Activated CD8-positive, alpha-beta memory T cell treated with anti-CD3 and anti-CD28 coated beads for 24 hours (primary cell): ENCODE measurements at regions not wholly inside any gene's neighbourhood (a gene's known extent, or its start where the extent isn't known, plus 50 kb on each side); places are given as distances from the start of the nearest gene placed in this dataset.

Experiments
- DNase-seq: peaks from one replicate; pipeline ENCODE4 v3.0.0-alpha.2; 2020

DNA sequence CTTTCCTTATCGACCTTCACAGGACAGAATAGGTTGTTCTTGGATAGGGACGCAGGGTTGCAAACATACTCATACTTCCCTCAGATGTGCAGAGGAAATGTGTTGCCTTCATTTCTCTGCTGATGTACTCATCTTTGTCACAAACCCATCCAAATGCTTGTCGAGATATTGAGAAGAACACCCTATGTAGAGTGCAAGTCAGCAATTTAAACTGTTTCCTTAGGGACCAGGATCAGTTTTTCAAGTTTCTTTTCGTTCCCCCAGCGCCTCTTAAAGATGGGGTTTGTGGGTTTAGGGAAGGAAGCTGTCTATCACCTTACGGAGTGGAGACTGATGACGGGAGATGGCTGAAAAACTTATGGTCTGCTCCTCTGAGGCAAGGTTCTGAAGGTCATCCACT, 474.2 kb downstream of the EPHA4 start:
- no peak for DNase-seq

DNA sequence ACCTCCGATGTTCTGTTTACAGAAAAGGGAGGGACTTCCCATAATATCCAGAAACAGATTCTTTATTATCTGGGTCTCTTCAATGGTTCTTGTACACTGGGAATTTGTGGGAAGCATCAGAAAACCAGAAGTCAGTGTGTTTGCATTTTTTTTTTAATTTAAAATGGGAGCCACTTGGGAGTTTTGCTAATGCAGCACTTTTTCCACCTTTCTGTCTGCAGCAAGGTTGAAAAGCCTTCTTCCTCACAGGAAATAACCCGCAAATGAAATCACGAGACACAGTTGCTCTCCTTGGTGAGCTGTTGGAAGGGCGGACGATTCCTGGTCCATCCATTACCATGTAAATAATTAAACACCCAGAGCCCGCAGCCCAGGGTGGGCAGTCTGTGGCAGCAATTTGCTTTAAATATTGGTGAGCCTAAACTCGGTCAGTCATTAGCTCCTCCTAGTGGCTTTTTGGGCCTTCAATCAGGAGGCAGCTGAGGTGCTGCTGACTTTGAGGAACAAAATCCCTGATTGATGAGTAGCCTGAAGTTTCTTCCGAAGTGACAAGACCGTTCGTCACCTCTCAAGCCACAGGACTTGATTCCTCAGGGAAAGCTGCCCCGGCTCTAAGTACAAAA, 471.5 kb downstream of the EPHA4 start:
- DNase-seq, result no peak

DNA sequence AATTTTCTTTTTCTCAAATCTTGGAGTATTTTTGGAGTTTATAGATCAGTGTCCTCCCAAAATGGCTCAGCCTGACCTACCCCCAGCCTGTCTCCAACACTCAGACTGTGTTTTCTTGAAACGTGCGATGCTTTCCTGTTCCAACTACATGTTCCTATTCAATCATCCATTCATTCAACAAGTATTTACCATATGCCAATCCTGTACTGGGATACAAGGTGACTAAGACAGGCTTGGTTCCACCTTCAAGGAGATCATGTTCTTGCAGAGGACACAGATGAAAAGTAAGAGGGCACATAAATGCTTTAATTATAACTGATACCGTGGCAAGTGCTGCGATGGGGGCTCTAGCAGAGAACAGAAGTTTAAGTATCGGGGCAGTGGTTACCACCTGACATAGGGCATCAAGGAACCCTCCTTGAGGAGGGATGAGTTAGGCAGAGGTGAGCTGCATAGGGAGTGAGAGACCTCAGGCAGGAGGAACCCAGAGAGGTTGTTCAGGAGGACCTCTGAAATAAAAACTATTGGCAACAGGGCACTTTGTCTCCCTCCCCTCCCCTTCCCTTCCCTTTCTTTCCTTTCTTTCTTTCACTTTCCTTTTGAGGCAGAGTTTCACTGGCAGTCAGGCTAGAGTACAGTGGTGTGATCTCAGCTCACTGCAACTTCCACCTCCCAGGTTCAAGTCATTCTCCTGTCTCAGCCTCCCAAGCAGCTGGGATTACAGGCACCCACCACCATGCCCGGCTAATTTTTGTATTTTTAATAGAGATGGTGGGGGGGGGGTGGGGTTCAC, 469.0 kb downstream of the EPHA4 start:
- no peak for DNase-seq

DNA sequence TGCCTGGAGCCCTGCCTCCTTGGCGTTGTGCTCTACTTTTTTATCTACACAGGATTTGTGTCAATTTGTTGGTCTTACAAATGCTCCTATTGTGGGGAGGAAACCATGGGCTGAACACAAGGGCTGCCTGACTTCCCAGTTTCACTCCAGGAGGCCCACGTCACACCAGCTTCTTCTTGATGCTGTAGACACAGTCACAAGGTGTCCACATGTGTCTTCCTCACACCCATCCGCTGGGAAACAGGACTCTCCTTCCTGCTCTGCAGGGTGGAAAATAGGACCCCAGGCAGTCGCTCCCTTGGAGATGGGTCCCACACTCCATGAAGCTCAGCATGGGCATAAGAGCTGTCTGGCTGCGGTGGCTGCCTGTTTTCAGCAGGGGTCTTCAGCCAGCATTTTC, 468.2 kb downstream of the EPHA4 start:
- DNase-seq, result no peak

DNA sequence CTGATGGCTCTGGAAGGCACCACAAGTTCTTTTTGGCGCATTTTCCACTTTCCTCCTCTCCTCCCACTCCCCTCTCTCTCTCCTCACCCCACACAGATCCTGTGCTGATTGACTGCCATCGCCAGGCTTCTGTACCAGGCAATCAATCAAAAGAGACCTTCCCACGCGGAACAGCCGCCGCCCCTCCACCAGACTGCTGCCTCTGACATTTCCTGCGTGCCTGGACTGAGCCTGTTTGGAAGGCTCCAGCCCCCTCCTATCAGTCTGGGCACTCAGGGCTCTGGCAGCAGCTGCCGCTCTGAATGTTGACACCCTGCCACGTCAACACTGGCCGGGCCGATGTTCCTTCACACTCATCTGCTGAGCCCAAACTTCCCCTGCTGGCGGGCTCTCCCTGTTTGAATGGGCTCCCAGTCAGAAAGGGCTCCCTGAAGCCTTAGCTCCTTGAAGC, 467.7 kb downstream of the EPHA4 start:
- no peak for DNase-seq

DNA sequence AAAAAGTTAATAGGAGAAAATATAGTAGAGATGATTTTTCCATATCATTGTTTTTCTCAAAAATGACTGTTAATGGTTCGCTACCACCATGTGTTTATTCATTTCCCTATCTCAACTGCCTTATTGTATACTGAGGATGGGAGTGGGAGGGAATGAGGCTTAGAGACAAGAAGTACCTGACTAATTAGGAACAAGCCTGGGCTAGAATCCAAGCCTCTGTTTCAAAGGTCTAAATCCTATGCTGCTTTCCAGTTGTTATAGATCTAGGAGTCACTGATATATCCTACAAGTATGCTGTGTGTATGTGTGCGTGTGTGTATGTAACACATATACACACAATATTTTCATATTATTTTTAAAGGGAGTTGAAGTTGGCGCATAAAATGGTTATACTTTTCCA, 465.9 kb downstream of the EPHA4 start:
- no peak for DNase-seq

DNA sequence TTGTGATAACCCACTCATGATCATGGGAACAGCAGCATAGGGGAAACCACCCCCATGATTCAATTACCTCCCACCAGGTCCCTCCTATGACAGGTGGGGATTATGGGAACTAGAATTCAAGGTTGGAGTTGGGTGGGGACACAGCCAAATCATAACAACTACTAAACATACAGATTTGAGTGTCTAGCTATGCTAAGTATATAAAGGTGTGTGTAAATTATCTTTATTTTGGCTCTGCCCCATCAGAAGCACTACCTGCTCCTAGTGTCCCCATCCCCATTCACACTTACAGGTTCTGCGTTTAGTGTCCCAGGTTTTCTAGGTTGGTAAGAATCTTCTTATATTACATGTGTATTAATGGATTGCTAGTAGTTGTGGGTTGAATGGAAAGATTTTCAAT, 464.7 kb downstream of the EPHA4 start:
- no peak for DNase-seq

DNA sequence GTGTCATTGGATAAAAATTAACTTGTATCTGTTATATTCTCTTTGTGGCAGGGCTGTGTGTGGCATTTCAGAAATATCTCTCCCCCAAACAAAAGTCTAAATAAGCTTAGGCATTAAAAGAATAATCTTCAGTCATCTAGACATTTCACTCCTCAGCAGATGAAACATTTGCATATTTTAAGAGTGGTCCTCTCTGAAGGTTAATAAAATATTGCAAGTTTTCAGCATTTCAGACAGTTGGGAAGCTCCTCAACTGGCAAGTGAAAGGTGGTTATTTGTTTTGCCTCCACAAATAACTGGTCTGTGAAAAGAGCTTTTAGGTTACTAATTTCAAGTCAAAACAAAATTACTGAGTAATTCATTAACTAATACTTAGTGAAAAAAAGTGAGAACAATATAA, 462.6 kb downstream of the EPHA4 start:
- DNase-seq, result no peak

DNA sequence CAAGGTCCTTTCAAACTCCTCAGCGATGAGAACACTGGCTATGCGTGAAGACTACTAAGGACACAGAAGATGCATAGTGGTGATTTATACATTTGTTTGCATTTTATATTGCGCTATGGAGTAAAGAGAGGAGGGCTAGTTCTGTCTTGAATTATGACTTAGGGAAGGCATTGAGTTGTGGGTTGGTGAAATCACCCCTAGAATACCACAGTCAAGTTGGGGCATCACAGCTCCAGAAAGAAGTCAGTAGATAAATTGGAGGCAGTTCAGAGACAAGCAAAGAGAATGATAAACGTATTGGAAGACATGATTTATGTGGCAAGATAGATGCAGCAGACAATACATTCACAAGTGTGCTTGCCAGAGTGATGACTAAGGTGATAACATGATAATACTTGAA, 460.4 kb downstream of the EPHA4 start:
- no peak for DNase-seq

DNA sequence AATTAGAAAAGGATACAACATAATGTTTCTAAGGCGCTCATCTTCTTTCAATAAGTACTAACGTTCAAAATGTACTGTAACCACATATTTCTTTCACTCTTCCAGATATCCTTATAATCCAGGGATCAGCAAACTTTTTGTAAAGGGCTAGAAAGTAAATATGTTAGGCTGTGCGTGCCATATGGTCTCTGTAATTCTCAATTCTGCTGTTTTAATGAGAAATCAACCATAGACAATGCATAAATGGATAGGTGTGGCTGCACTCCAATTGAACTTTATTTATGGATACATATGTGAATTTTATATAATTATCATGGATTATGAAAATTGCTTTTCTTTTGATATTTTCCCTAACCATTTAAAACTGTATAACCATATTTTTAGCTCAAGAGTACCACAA, 459.4 kb downstream of the EPHA4 start:
- no peak for DNase-seq

DNA sequence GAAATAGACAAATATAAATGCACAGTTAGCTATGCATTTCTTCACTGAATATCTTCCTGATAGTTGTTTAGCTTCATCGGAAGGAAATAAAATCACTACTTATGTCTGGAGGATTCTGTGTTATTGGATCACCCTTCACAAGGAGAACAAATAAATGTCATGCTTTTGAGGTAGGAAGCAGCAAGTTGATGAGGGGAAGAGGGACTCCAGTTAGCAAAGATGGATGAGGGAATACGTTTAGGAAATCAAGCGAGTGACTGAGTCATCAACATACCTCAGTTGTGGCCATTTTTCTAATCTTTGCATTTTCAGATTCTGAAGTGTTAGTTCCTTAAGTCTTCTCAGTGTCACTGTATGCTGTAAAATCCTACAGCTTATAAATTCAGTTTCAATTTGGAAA, 456.2 kb downstream of the EPHA4 start:
- no peak for DNase-seq

DNA sequence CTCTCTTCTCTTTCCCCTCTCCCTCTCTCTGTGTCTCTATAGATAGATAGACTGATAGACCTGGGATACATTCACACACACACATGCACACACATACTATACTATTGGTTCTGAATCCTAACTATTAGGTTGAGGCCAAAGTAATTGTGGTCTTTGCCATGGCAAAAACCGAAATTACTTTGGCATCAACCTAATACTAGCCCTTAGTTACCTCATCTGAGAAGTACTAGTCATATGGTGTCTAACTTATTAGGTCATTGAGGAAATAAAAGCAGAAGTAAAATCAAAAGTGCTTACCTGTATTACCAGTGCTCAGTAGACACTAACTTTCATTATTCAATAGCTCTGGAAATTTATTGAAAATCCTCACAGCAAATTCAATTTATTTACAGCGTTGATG, 451.5 kb downstream of the EPHA4 start:
- DNase-seq, result no peak

DNA sequence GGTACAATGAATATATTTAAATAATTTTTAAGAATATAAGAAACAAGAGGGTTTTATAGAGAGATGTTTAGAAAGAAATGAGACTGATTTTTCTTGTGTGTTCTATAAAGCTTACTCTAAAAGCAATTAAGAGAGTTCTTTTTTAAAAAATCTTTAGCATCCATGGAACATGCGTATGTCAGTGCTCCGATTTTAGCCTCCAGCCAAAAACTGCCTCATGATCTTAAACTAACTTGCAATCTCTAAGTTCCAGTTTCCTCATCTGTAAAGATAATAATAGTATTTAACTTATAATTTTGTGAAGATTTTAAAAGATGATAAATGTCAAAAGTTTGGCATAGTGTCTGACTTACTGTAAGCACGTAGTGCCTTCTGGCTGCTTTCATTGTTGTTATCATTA, 448.7 kb downstream of the EPHA4 start:
- no peak for DNase-seq

DNA sequence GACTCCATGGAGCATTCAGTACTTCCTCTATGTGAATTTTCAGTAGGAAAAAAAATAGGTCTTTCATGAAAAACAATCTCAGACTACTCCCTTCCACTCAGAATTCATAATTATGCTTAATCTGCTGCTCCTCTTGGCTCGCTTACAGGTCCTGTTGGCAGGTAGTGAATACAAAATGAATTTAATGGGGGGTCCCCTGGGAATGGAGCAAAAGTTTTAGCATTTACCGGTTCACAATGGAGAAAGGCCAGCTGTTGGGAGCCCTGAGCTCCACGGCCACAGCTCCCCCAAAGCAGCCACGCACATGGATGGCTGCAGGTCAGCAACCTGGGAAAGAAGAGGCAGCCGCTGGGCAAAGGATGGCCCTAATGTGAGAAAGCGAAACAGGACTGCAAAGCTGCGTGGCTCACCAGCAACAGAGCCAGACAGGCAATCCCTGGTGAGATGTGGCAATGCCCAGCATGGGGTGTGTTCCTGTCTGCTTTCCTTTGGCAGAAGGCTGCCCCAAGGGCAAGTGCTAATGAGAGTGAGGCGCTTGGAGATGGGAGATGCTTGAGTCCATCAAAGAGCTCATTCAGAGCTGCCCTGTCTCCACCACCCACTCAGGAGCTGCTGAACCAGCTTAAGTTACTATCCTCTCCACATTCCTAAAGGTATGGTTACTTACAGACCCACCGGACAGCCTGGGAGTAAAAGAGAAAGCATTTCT, 447.4 kb downstream of the EPHA4 start:
- DNase-seq, result no peak

DNA sequence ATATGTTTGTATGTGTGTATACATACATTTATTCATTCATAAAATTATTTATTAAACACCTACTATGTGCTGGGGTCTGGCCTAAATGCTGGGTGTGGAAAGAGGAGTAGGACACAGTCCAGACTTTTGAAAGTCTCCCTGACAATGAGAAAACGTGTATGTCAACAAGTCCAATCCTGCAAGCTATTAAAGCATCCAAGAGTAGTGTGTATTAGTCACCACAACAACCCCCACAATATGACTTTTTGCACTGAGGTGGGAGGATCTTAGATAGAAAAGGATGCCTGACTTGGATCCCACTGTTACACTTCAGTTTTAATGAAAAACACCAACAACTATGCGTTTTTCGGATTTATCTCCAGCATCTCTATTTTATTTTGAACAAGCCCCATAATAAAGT, 446.4 kb downstream of the EPHA4 start:
- DNase-seq, result no peak

DNA sequence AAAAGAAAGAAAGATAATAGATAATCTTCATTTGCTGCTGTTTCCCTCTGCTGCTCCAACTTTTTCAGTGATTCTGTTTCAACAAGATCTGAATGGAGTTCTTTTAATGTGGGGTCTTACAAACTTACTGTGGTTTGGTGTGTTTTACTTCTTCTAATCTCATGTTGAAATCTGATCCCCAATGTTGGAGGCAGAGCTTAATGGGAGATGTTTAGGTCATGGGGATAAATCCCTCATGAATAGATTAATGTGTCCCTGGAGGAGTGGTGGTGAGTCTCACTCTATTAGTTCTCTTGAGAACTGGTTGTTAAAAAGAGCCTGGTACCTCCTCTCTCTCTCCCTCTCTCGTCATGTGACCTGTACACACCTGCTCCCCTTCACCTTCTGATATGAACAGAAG, 442.4 kb downstream of the EPHA4 start:
- no peak for DNase-seq

DNA sequence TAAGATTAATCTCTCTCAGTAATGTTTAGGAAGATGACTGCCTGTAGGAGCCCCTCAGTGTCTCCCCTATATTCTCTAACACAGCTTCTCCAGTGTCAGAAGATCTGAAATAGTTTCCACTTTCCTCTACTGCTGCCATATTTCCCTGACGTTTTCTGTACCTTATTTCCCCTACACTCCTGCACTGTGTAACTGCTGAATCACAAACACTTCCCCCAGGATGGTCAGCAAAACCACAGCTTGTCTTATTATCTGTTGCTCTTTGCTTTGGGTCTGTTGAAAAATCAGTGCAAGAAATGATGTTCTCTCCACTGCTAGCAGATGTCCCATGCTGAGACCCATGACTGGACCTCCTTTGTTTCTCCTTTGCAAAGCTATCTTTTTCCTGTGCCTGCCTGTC, 441.7 kb downstream of the EPHA4 start:
- DNase-seq, result no peak

DNA sequence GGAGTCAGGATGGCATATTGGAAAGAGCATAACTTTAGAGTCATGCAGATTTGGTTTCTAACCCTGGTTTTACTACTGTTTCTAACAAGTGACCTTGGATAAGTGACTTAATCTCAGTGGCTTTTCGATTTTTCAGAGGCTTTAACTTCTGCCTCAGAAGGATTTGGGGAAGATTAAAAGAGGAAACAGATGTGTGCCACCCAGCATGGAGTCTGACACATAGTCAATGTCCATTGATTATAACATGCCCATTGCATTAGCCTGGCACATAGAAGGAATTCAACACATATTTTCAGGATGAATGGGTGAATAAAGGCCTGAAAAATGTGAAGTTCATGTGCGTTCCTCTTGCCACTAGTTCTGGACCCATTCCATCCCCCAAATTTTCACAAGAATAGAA, 438.2 kb downstream of the EPHA4 start:
- no peak for DNase-seq

DNA sequence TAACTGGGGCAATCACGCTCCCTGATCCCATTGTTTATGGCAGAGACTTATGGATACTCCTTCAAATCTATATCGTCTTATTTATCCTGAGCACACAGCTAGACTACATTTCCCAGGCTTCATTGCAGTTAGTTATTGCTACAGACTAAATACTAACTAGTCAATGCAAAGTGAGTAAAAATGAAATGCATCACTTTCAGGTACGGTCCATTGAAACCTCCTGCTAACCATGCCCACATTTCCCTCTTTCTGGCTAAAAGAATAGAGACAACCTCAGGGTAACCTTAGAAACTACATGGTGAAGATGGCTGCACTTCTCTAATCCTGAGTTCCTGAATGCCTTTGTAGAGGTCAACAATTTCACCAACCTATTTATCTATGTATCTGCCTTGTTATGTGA, 437.4 kb downstream of the EPHA4 start:
- no peak for DNase-seq

DNA sequence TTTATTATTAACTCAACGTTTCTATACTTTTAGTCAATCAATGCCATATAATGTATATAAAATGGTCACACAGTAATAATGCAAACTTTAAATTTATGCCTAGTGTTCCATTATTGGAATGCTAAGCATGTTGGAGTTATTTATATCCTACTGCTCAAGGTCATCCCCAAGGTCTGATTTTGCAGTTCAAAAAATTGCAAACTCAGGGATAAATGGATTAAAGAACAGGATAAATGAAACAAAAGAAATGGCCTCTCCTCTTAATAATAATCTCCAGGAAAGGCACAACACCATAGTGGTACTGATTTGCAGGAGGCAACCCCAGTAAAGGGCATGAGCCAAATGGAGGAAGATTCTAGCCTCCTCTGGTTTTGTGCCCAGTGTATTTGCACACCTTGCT, 436.4 kb downstream of the EPHA4 start:
- DNase-seq, result no peak

DNA sequence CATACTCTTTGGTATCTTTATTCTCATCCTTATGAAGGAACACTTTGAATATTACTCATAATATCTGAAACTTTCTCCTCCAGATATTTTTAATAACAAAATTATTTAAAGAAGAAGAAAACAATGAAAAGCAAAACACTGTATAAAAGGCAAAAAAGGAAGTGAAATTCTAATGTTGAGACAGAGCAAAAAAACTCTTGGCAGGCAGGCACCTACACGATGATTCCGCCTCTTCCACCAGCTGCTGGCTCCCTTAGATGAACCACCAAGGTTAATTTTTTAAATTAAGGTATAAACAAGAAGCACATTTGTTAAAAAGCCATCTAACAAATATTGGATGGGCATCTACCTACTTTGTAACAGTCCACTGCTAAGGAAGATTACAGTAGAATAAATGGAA, 434.7 kb downstream of the EPHA4 start:
- DNase-seq, result no peak

DNA sequence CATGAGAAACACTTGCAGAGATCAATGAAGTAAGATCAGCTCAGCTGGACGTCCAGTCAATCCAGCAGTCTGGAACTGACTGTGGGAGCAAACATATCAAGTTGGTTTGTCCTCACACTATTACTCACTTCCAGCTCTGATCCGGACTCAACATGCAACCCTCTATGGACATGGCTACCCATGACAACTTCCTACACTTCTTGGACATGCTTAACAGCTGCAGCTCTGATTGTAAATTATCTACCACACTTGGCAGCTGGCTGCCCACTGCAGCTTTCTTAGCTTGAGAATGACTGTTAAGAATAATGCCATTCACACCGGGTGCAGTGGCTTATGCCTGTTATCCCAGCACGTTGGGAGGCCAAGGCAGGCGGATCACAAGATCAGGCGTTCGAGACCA, 429.8 kb downstream of the EPHA4 start:
- DNase-seq, result no peak

DNA sequence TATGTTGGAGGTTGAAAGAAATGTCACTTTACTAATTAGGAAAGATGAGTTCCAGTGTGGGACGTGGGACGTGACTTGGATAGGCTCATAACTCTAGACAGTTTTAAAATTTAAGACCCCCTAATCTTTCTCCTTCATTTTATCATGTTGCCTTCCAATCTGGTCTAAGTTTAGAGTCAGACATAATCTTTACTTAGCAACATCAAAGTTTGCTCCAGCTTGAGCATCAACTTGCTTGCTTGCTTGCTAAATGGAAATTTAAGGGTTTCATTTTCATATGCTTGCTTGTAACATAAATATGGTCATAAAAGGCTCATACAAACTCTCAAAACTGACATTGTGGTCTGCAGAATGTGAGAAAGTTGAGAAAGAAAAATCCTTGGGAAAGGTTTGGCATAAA, 428.9 kb downstream of the EPHA4 start:
- no peak for DNase-seq

DNA sequence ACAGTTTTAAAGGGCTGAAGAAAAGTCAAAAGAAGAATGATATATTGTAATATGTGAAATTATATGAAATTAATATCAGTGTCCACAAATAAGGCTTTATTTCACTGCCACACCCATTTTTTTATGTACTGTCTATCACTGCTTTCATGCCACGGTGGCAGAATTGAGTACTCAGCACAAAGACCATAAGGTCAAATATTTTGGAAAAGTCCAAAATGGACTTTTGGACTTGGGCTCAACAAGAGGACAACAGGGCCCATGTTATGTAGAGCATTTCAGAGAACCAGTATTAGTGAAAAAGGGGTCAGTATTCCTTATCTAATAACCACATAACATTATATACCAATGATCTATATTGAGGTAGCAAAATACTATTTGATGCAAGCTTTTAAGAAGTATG, 427.2 kb downstream of the EPHA4 start:
- DNase-seq, result no peak
